ENCODE measurements at regions not wholly inside any gene's neighbourhood (a gene's known extent, or its start where the extent isn't known, plus 50 kb on each side); places are given as distances from the start of the nearest gene placed in this dataset.

DNA sequence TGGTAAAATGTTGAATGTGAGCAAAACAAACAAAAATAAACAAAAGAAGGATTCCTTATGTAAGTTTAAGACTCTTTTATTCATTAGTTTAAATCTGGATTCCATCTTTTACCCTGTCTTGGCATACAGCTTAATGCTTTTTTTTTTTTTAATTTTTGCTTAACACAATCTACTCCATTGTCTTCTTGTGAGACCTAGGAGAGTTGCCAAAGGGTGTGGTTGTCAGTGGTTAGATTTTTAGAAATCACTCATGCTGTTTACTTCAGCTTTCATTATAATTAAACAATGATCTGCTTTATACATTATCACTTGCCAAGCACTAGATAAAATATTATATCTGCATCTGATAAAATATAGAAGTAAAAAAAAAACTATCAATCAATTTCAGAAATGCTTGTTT lies 77.7 kb upstream of the KITLG start:
- Histone ChIP-seq H3K4me1 (ENCODE audit: control extremely low read depth in 1 of 4, control insufficient read depth in 4 of 4, insufficient read depth in 4 of 4, low read length in 3 of 4) (no peaks in the 10 kb centered on the region), H3K27me3 (replicated peaks in 2 of 5; ENCODE audit: control insufficient read depth in 4 of 5, insufficient read depth in 5 of 5, low read length in 4 of 5) (no peaks in the 10 kb centered on the region), H3K27ac (ENCODE audit: insufficient read depth in 1 of 2, low read depth in 1 of 2, low read length in 2 of 2, poor library complexity in 1 of 2, severe bottlenecking in 2 of 2) (no peak overlapping the region), H3K9me3 (ENCODE audit: control extremely low read depth in 1 of 5, control insufficient read depth in 4 of 5, insufficient read depth in 2 of 5, low read depth in 1 of 5, low read length in 4 of 5) (no peaks in the 10 kb centered on the region), H3K4me3 (ENCODE audit: control insufficient read depth in 1 of 7, extremely low read depth in 1 of 7, insufficient read depth in 4 of 7, low read depth in 2 of 7, low read length in 6 of 7) (no peak overlapping the region), H3K36me3 (ENCODE audit: control insufficient read depth in 4 of 4, insufficient read depth in 4 of 4, low read length in 3 of 4) (no peaks in the 10 kb centered on the region)
- POLR2A ChIA-PET: interaction anchor here (0.6 kb wide), 1 partner anchor 16 kb away, joined by 5 read pairs; no protein-coding TSS in a partner anchor
- DNase-seq: no peak
- CTCF ChIA-PET: no interaction called here

DNA sequence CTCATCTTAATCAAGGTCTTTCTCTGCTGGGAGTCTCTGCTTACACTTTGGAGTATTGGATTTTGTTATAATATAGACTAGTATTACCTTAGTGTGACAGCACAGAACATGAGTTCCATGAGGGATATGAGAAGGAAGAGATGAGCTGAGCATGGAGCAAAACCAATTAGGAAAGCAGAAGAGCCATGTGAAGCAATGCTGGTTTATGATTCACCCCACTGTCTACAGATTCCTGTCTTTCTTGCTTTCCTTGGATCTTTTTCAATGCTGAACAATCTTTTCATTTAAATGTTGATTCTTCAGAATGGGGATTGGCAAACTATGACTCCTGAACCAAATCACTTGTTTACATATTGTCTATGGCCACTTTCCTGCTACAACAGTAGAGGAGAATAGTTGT lies 70.4 kb upstream of the KITLG start:
- Histone ChIP-seq H3K27me3 (replicated peaks in 2 of 5; ENCODE audit: control insufficient read depth in 4 of 5, insufficient read depth in 5 of 5, low read length in 4 of 5) (no peaks in the 10 kb centered on the region), H3K27ac (ENCODE audit: insufficient read depth in 1 of 2, low read depth in 1 of 2, low read length in 2 of 2, poor library complexity in 1 of 2, severe bottlenecking in 2 of 2) (no peak overlapping the region), H3K36me3 (ENCODE audit: control insufficient read depth in 4 of 4, insufficient read depth in 4 of 4, low read length in 3 of 4) (no peaks in the 10 kb centered on the region), H3K9me3 (ENCODE audit: control extremely low read depth in 1 of 5, control insufficient read depth in 4 of 5, insufficient read depth in 2 of 5, low read depth in 1 of 5, low read length in 4 of 5) (no peaks in the 10 kb centered on the region), H3K4me1 (ENCODE audit: control extremely low read depth in 1 of 4, control insufficient read depth in 4 of 4, insufficient read depth in 4 of 4, low read length in 3 of 4) (no peaks in the 10 kb centered on the region), H3K4me3 (ENCODE audit: control insufficient read depth in 1 of 7, extremely low read depth in 1 of 7, insufficient read depth in 4 of 7, low read depth in 2 of 7, low read length in 6 of 7) (no peak overlapping the region)
- POLR2A ChIA-PET: no interaction called here
- CTCF ChIA-PET: no interaction called here
- no peak for DNase-seq

DNA sequence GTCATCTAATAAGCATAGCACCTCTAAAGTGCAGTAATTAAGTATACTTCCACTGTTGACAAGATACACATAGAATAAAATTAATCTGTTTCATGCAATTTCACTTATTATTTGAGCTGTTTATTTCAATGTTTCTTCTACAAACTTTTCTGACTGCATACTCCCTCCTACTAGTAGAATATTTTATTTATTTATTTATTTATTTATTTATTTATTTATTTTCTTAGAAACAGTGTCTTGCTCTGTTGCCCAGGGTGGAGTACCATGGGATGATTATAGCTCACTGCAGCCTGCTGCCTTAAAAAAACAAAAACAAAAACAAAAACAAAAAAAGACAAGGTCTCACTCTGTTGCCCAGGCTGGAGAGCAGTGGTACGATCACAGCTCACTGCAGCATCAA lies 68.4 kb upstream of the KITLG start:
- H3K9me3 ChIP-seq (ENCODE audit: control extremely low read depth in 1 of 5, control insufficient read depth in 4 of 5, insufficient read depth in 2 of 5, low read depth in 1 of 5, low read length in 4 of 5): no peaks in the 10 kb centered on the region
- POLR2A ChIA-PET: no interaction called here
- no peak overlapping the region for H3K27ac ChIP-seq (ENCODE audit: insufficient read depth in 1 of 2, low read depth in 1 of 2, low read length in 2 of 2, poor library complexity in 1 of 2, severe bottlenecking in 2 of 2)
- H3K27me3 ChIP-seq (replicated peaks in 2 of 5; ENCODE audit: control insufficient read depth in 4 of 5, insufficient read depth in 5 of 5, low read length in 4 of 5): no peaks in the 10 kb centered on the region
- 100% methylated on average over 1 of the region's 1 CpG for WGBS (ENCODE audit: insufficient coverage)
- H3K36me3 ChIP-seq (ENCODE audit: control insufficient read depth in 4 of 4, insufficient read depth in 4 of 4, low read length in 3 of 4): no peaks in the 10 kb centered on the region
- H3K4me3 ChIP-seq (ENCODE audit: control insufficient read depth in 1 of 7, extremely low read depth in 1 of 7, insufficient read depth in 4 of 7, low read depth in 2 of 7, low read length in 6 of 7): no peak overlapping the region
- H3K4me1 ChIP-seq (ENCODE audit: control extremely low read depth in 1 of 4, control insufficient read depth in 4 of 4, insufficient read depth in 4 of 4, low read length in 3 of 4): no peaks in the 10 kb centered on the region
- DNase-seq: no peak
- CTCF ChIA-PET: interaction anchor here (1.1 kb wide), 1 partner anchor 9 kb away, joined by 3 read pairs; no protein-coding TSS in a partner anchor

DNA sequence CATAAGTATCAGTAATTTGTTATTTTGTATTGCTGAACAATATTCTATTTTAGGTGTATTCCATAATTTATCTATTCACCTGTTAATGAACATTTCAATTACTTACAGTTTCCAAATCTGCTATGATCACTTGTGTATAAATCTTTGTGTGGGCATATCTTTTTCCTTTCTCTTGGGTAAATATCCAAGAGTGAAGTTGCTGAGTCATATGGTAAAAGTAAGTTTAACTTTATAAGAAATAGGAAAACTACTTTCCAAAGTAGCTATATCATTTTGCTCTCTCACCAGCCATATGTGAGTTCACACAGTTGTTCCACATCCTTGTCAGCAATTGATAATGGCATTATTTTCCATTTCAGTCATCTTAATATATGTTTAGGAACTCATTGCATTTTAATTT lies 66.6 kb upstream of the KITLG start:
- Histone ChIP-seq H3K9me3 (ENCODE audit: control extremely low read depth in 1 of 5, control insufficient read depth in 4 of 5, insufficient read depth in 2 of 5, low read depth in 1 of 5, low read length in 4 of 5) (no peaks in the 10 kb centered on the region), H3K36me3 (ENCODE audit: control insufficient read depth in 4 of 4, insufficient read depth in 4 of 4, low read length in 3 of 4) (no peaks in the 10 kb centered on the region), H3K27ac (ENCODE audit: insufficient read depth in 1 of 2, low read depth in 1 of 2, low read length in 2 of 2, poor library complexity in 1 of 2, severe bottlenecking in 2 of 2) (no peak overlapping the region), H3K4me3 (ENCODE audit: control insufficient read depth in 1 of 7, extremely low read depth in 1 of 7, insufficient read depth in 4 of 7, low read depth in 2 of 7, low read length in 6 of 7) (no peak overlapping the region), H3K27me3 (replicated peaks in 2 of 5; ENCODE audit: control insufficient read depth in 4 of 5, insufficient read depth in 5 of 5, low read length in 4 of 5) (no peaks in the 10 kb centered on the region), H3K4me1 (ENCODE audit: control extremely low read depth in 1 of 4, control insufficient read depth in 4 of 4, insufficient read depth in 4 of 4, low read length in 3 of 4) (no peaks in the 10 kb centered on the region)
- ChIA-PET POLR2A (no interaction called here), CTCF (interaction anchor here (0.6 kb wide), 1 partner anchor 557 kb away, joined by 4 read pairs; no protein-coding TSS in a partner anchor)
- no peak for DNase-seq

DNA sequence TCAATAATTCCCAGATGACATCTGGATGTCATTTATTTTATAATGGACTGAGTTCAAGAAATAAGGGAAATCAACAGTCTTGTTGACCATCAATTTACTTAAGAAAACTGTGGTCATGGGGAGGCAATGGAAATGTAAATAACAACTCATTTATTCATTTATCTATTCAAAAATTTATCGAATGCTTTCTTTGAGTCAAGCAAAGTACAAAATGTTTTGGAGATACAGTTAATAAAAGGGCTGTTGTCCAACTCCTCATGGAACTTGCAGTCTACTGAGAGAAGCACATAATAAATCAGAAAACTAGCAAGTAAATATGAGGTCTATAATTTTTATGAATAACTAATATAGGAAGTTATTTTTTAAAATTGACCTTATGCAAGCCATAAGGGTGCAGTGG lies 65.5 kb upstream of the KITLG start:
- Histone ChIP-seq H3K4me3 (ENCODE audit: control insufficient read depth in 1 of 7, extremely low read depth in 1 of 7, insufficient read depth in 4 of 7, low read depth in 2 of 7, low read length in 6 of 7) (no peak overlapping the region), H3K4me1 (ENCODE audit: control extremely low read depth in 1 of 4, control insufficient read depth in 4 of 4, insufficient read depth in 4 of 4, low read length in 3 of 4) (no peaks in the 10 kb centered on the region), H3K36me3 (ENCODE audit: control insufficient read depth in 4 of 4, insufficient read depth in 4 of 4, low read length in 3 of 4) (no peaks in the 10 kb centered on the region), H3K27ac (ENCODE audit: insufficient read depth in 1 of 2, low read depth in 1 of 2, low read length in 2 of 2, poor library complexity in 1 of 2, severe bottlenecking in 2 of 2) (no peak overlapping the region), H3K27me3 (replicated peaks in 2 of 5; ENCODE audit: control insufficient read depth in 4 of 5, insufficient read depth in 5 of 5, low read length in 4 of 5) (no peaks in the 10 kb centered on the region), H3K9me3 (ENCODE audit: control extremely low read depth in 1 of 5, control insufficient read depth in 4 of 5, insufficient read depth in 2 of 5, low read depth in 1 of 5, low read length in 4 of 5) (no peaks in the 10 kb centered on the region)
- ChIA-PET POLR2A (no interaction called here), CTCF (no interaction called here)
- WGBS (ENCODE audit: insufficient coverage): no CpG with 5 or more reads among the region's 1 CpG
- DNase-seq: no peak

DNA sequence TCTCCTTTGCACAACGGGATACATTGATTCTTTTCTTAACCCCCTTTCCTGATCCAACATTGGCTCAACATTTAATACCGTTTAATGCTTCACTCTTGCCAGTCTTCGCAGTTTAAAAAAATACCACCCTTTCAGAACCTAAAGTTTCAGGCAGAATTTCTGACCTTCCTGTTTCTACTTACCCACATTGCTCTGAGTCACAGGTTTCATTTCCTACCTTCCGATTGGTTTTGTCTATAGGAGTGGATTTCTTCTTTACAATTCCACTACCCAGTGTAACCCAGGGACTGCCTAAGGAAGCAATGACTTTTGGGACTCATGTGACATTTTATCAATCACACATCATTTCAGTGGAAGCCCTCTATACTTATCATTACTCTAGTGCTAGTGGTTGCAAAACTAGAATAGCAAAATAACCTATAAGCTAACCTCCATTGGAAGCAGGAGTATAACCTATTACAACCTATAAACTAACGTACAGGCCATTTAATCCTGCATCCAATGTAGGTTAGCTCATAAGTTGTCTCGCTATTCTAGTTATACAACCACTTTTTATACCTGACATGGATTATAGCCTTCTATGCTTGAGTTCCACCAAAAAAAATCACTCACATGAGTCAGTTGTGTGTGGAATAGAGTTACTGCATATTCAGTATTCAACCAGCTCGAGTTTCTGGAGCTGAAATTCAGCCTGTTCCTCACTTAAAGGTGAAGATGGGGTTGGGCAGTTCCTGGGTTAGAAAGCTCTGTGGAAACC lies 64.9 kb upstream of the KITLG start:
- H3K36me3 ChIP-seq (ENCODE audit: control insufficient read depth in 4 of 4, insufficient read depth in 4 of 4, low read length in 3 of 4): no peaks in the 10 kb centered on the region
- DNase-seq: no peak
- 96% methylated on average over 4 of the region's 7 CpGs for WGBS (ENCODE audit: insufficient coverage)
- H3K27me3 ChIP-seq (replicated peaks in 2 of 5; ENCODE audit: control insufficient read depth in 4 of 5, insufficient read depth in 5 of 5, low read length in 4 of 5): no peaks in the 10 kb centered on the region
- no peak overlapping the region for H3K4me3 ChIP-seq (ENCODE audit: control insufficient read depth in 1 of 7, extremely low read depth in 1 of 7, insufficient read depth in 4 of 7, low read depth in 2 of 7, low read length in 6 of 7)
- ChIA-PET POLR2A (no interaction called here), CTCF (no interaction called here)
- H3K27ac ChIP-seq (ENCODE audit: insufficient read depth in 1 of 2, low read depth in 1 of 2, low read length in 2 of 2, poor library complexity in 1 of 2, severe bottlenecking in 2 of 2): no peak overlapping the region
- H3K9me3 ChIP-seq (ENCODE audit: control extremely low read depth in 1 of 5, control insufficient read depth in 4 of 5, insufficient read depth in 2 of 5, low read depth in 1 of 5, low read length in 4 of 5): no peaks in the 10 kb centered on the region
- no peaks in the 10 kb centered on the region for H3K4me1 ChIP-seq (ENCODE audit: control extremely low read depth in 1 of 4, control insufficient read depth in 4 of 4, insufficient read depth in 4 of 4, low read length in 3 of 4)

DNA sequence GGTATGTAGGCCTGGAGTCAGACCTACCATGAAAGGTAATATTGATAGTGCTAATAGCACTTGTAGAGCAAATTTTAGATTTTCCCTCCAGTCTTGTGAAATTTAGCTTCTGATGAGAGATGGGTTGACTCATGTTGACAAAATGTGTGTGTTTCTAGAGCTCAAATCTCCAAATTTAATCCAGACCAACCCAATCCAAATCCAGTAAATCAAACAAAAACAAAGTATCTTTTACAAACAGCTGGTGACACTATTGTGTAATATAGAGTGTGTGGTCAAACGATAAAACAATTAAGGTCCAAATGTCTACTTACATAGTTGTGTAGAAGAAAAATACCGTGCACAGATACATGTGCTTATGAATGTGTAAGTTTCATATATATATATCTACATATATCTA lies 63.4 kb upstream of the KITLG start:
- POLR2A ChIA-PET: no interaction called here
- Histone ChIP-seq H3K27ac (ENCODE audit: insufficient read depth in 1 of 2, low read depth in 1 of 2, low read length in 2 of 2, poor library complexity in 1 of 2, severe bottlenecking in 2 of 2) (no peak overlapping the region), H3K4me3 (ENCODE audit: control insufficient read depth in 1 of 7, extremely low read depth in 1 of 7, insufficient read depth in 4 of 7, low read depth in 2 of 7, low read length in 6 of 7) (no peak overlapping the region), H3K36me3 (ENCODE audit: control insufficient read depth in 4 of 4, insufficient read depth in 4 of 4, low read length in 3 of 4) (no peaks in the 10 kb centered on the region), H3K27me3 (replicated peaks in 2 of 5; ENCODE audit: control insufficient read depth in 4 of 5, insufficient read depth in 5 of 5, low read length in 4 of 5) (no peaks in the 10 kb centered on the region), H3K9me3 (ENCODE audit: control extremely low read depth in 1 of 5, control insufficient read depth in 4 of 5, insufficient read depth in 2 of 5, low read depth in 1 of 5, low read length in 4 of 5) (peaks cover 0 to 1% (median 0%) of the 10 kb centered on the region in 5 experiments), H3K4me1 (ENCODE audit: control extremely low read depth in 1 of 4, control insufficient read depth in 4 of 4, insufficient read depth in 4 of 4, low read length in 3 of 4) (no peaks in the 10 kb centered on the region)
- no peak for DNase-seq
- CTCF ChIA-PET: interaction anchor here (1.1 kb wide), 1 partner anchor 8 kb away, joined by 3 read pairs; no protein-coding TSS in a partner anchor
- WGBS (ENCODE audit: insufficient coverage): no CpG with 5 or more reads among the region's 2 CpGs
